IMR-90 (cell line): ENCODE measurements at regions not wholly inside any gene's neighbourhood (a gene's known extent, or its start where the extent isn't known, plus 50 kb on each side); places are given as distances from the start of the nearest gene placed in this dataset.

Experiments
- ATAC-seq: fragments of 200-7000 bp; cut with Tn5 transposase; 2 replicates; pipeline ENCODE4 v1.9.1; 2020; ENCODE audit warnings: low read depth, mild to moderate bottlenecking, moderate library complexity
- BruUV-seq: library from RNA; stranded (reverse); fragments of 400-500 nt; replicated peaks from 2 replicates; lab custom pipeline; 2021; lab: Mats Ljungman, UMichigan
- CTCF ChIA-PET: fragments of 300-600 bp; formaldehyde crosslinking; extraction: SDS; loops from one replicate; lab custom pipeline; 2021; ENCODE audit warnings: antibody characterized with exemption; lab: Yijun Ruan, JAX
- POLR2A ChIA-PET: fragments of 300-600 bp; sonication (Branson Sonifier 250); formaldehyde crosslinking; loops from one replicate; lab custom pipeline; 2022; ENCODE audit warnings: antibody characterized with exemption; ENCODE audit not compliant: unreplicated experiment; lab: Charles Lee
- DNase-seq: peaks from one replicate; pipeline ENCODE4 v3.0.0; 2013
- H2AFZ ChIP-seq: replicated peaks from 2 replicates; pipeline ENCODE3; 2013; ENCODE audit warnings: low read length, mild to moderate bottlenecking; ENCODE audit not compliant: poor library complexity
- H2AK5ac ChIP-seq: 2 replicates; pipeline ENCODE4 v1.6.1; 2013; ENCODE audit warnings: low read depth, low read length, inconsistent platforms
- H2AK9ac ChIP-seq: replicated peaks from 2 replicates; pipeline ENCODE3; 2013; ENCODE audit warnings: mild to moderate bottlenecking, low read depth, low read length, moderate library complexity; ENCODE audit not compliant: poor library complexity
- H2BK120ac ChIP-seq: 2 replicates; pipeline ENCODE4 v1.6.1; 2013; ENCODE audit warnings: low read depth, low read length, inconsistent platforms
- H2BK15ac ChIP-seq: 3 replicates; pipeline ENCODE4 v1.6.1; 2013; ENCODE audit warnings: low read depth, low read length, inconsistent platforms
- H2BK20ac ChIP-seq: 2 replicates; pipeline ENCODE4 v1.6.1; 2013; ENCODE audit warnings: low read depth, mild to moderate bottlenecking, inconsistent platforms, low read length, moderate library complexity
- H2BK5ac ChIP-seq: 2 replicates; pipeline ENCODE4 v1.6.1; 2013; ENCODE audit warnings: mild to moderate bottlenecking, low read depth, low read length, inconsistent platforms; ENCODE audit not compliant: poor library complexity, severe bottlenecking
- H3K14ac ChIP-seq: replicated peaks from 2 replicates; pipeline ENCODE4 v1.6.1; 2013; ENCODE audit warnings: low read depth, low read length, inconsistent platforms
- H3K18ac ChIP-seq: 2 replicates; pipeline ENCODE4 v1.6.1; 2013; ENCODE audit warnings: low read depth, low read length, control low read depth
- H3K23ac ChIP-seq: 2 replicates; pipeline ENCODE4 v1.6.1; 2013; ENCODE audit warnings: low read depth, low read length, inconsistent platforms
- H3K27ac ChIP-seq: 2 replicates; pipeline ENCODE4 v1.5.1; 2013; ENCODE audit warnings: mild to moderate bottlenecking, control low read depth, low read length; ENCODE audit not compliant: insufficient read depth
- H3K27me3 ChIP-seq: 2 replicates; pipeline ENCODE4 v1.6.1; 2013; ENCODE audit warnings: low read length; ENCODE audit not compliant: control insufficient read depth, insufficient read depth
- H3K36me3 ChIP-seq: 2 replicates; pipeline ENCODE4 v1.6.1; 2013; ENCODE audit warnings: low read length, mixed read lengths; ENCODE audit not compliant: control insufficient read depth, insufficient read depth
- H3K4ac ChIP-seq: 2 replicates; pipeline ENCODE4 v1.6.1; 2013; ENCODE audit warnings: low read depth, low read length, inconsistent platforms
- H3K4me1 ChIP-seq: 2 replicates; pipeline ENCODE4 v1.6.1; 2013; ENCODE audit warnings: low read length, mixed read lengths; ENCODE audit not compliant: control insufficient read depth, insufficient read depth
- H3K4me2 ChIP-seq: 2 replicates; pipeline ENCODE4 v1.6.1; 2013; ENCODE audit warnings: low read depth, mild to moderate bottlenecking, control low read depth, low read length, moderate library complexity
- H3K4me3 ChIP-seq: 2 replicates; pipeline ENCODE4 v1.5.1; 2013; ENCODE audit warnings: low read depth, mild to moderate bottlenecking, control low read depth, low read length, moderate library complexity; ENCODE audit not compliant: insufficient read depth
- H3K56ac ChIP-seq: 2 replicates; pipeline ENCODE4 v1.6.1; 2013; ENCODE audit warnings: low read length, inconsistent platforms; ENCODE audit not compliant: insufficient read depth; ENCODE audit errors: extremely low read depth
- H3K79me1 ChIP-seq, 2 experiments: 2 replicates each; pipeline ENCODE4 v1.6.1; 2013; ENCODE audit warnings: low read length in 2 of 2, inconsistent platforms in 1 of 2, low read depth in 1 of 2
- H3K9ac ChIP-seq: 2 replicates; pipeline ENCODE4 v1.6.1; 2013; ENCODE audit warnings: low read depth, low read length, control low read depth
- H3K9me1 ChIP-seq: 2 replicates; pipeline ENCODE4 v1.6.1; 2013; ENCODE audit warnings: low read length, inconsistent platforms; ENCODE audit not compliant: insufficient read depth
- H3K9me3 ChIP-seq: 2 replicates; pipeline ENCODE4 v1.6.1; 2013; ENCODE audit warnings: low read length; ENCODE audit not compliant: control insufficient read depth, insufficient read depth
- H4K20me1 ChIP-seq: 2 replicates; pipeline ENCODE4 v1.6.1; 2013; ENCODE audit warnings: low read length, inconsistent platforms; ENCODE audit not compliant: insufficient read depth
- H4K5ac ChIP-seq: 2 replicates; pipeline ENCODE4 v1.6.1; 2013; ENCODE audit warnings: mild to moderate bottlenecking, low read depth, low read length, control low read depth
- H4K8ac ChIP-seq, 2 experiments: 2 replicates each; pipeline ENCODE4 v1.6.1; 2013; ENCODE audit warnings: low read depth in 2 of 2, low read length in 2 of 2, control low read depth in 1 of 2, inconsistent platforms in 1 of 2
- H4K91ac ChIP-seq: 2 replicates; pipeline ENCODE4 v1.6.1; 2013; ENCODE audit warnings: low read depth, low read length, inconsistent platforms; ENCODE audit not compliant: insufficient read depth
- BHLHE40 ChIP-seq: fragments of 150-350 bp; IDR thresholded peaks from 2 replicates; pipeline ENCODE4 v1.6.1; 2016; ENCODE audit warnings: mild to moderate bottlenecking, low read depth, low read length
- CEBPB ChIP-seq: IDR thresholded peaks from 2 replicates; pipeline ENCODE4 v1.6.1; 2012; ENCODE audit warnings: low read depth, low read length, improper control_type of control experiment
- CHD1 ChIP-seq: IDR thresholded peaks from 2 replicates; pipeline ENCODE4 v1.6.1; 2012; ENCODE audit warnings: low read depth, low read length, improper control_type of control experiment
- CTCF ChIP-seq: conservative IDR thresholded peaks from 2 replicates; pipeline ENCODE4 v1.5.1; 2012; ENCODE audit warnings: mild to moderate bottlenecking, low read depth, low read length, improper control_type of control experiment
- ELK1 ChIP-seq: fragments of 150-350 bp; IDR thresholded peaks from 2 replicates; pipeline ENCODE4 v1.6.1; 2016; ENCODE audit warnings: low read depth, mild to moderate bottlenecking, low read length, moderate library complexity, borderline replicate concordance
- FOS ChIP-seq: fragments of 150-350 bp; IDR thresholded peaks from 2 replicates; pipeline ENCODE4 v1.6.1; 2016; ENCODE audit warnings: low read depth, low read length
- MAZ ChIP-seq: IDR thresholded peaks from 2 replicates; pipeline ENCODE4 v1.6.1; 2012; ENCODE audit warnings: low read depth, mild to moderate bottlenecking, low read length, improper control_type of control experiment, moderate library complexity, borderline replicate concordance
- MXI1 ChIP-seq: IDR thresholded peaks from 2 replicates; pipeline ENCODE4 v1.6.1; 2012; ENCODE audit warnings: low read depth, mild to moderate bottlenecking, low read length, moderate library complexity, borderline replicate concordance
- NFE2L2 ChIP-seq: fragments of 150-350 bp; IDR thresholded peaks from 2 replicates; pipeline ENCODE4 v1.6.1; 2016; ENCODE audit warnings: low read depth, mild to moderate bottlenecking, low read length
- POLR2A ChIP-seq: IDR thresholded peaks from 2 replicates; pipeline ENCODE4 v1.6.1; 2012; ENCODE audit warnings: mild to moderate bottlenecking, low read depth, low read length
- RAD21 ChIP-seq: IDR thresholded peaks from 2 replicates; pipeline ENCODE4 v1.6.1; 2012; ENCODE audit warnings: low read length, improper control_type of control experiment
- RCOR1 ChIP-seq: IDR thresholded peaks from 2 replicates; pipeline ENCODE4 v1.6.1; 2012; ENCODE audit warnings: mild to moderate bottlenecking, low read length, improper control_type of control experiment; ENCODE audit not compliant: insufficient replicate concordance
- RFX5 ChIP-seq: IDR thresholded peaks from 2 replicates; pipeline ENCODE4 v1.8.0; 2012; ENCODE audit warnings: low read depth, mild to moderate bottlenecking, low read length, moderate library complexity
- SMC3 ChIP-seq: fragments of 150-350 bp; IDR thresholded peaks from 2 replicates; pipeline ENCODE4 v1.6.1; 2016; ENCODE audit warnings: low read depth, mild to moderate bottlenecking, antibody characterized with exemption, low read length, moderate library complexity
- USF2 ChIP-seq: fragments of 150-350 bp; IDR thresholded peaks from 2 replicates; pipeline ENCODE4 v1.6.1; 2017; ENCODE audit warnings: mild to moderate bottlenecking, antibody characterized with exemption, low read length, low read depth
- WGBS, 2 experiments: methylation state at CpG; one replicate each; pipeline versions ENCODE4 v1.1.5 to v1.1.7; 2013; ENCODE audit warnings: missing lambda C conversion rate in 2 of 2; ENCODE audit not compliant: insufficient read length in 1 of 2; ENCODE audit errors: extremely low coverage in 2 of 2; 5-methylcytosine and 5-hydroxymethylcytosine counted together
- dilution Hi-C: fragments of 300-500 bp; cut with HindIII; formaldehyde crosslinking; loops from one replicate; pipeline ENCODE4 v1.14.3; 2018; ENCODE audit warnings: low sequenced_read_pairs; ENCODE audit not compliant: unreplicated experiment
- in situ Hi-C: fragments of 300-500 bp; cut with MboI; formaldehyde crosslinking; loops from 3 replicates; pipeline ENCODE4 v1.14.3; 2019; ENCODE audit warnings: low sequenced_read_pairs, inconsistent platforms, mixed read lengths
- intact Hi-C: fragments of 100-400 bp; cut with micrococcal nuclease; formaldehyde crosslinking; loops from 2 replicates; pipeline ENCODE4 v1.10.0; 2022

GRCh38 chr2:216936954-216937357 is 77.1 kb upstream of the TNP1 start:
- Histone ChIP-seq H3K36me3 (no peaks in the 10 kb centered on the region), H3K9me3 (no peaks in the 10 kb centered on the region), H3K9me1 (no peaks in the 10 kb centered on the region; the same call in 1 of the 2 replicates), H2BK120ac (no peak overlapping the region), H3K4me2 (no peak overlapping the region), H2AFZ (peak overlapping the region; percentile 68), H3K79me1 (no peaks in the 10 kb centered on the region), H3K56ac (no peak overlapping the region), H2BK20ac (no peak overlapping the region; the same call in 1 of the 2 replicates), H3K4me3 (no peak overlapping the region), H4K8ac (no peak overlapping the region), H3K27me3 (no peaks in the 10 kb centered on the region; the same call in none of the 2 replicates), H3K18ac (no peak overlapping the region; the same call in 1 of the 2 replicates), H3K4ac (no peak overlapping the region), H3K4me1 (peaks cover 3% of the 10 kb centered on the region; the same call in 1 of the 2 replicates), H3K23ac (no peak overlapping the region; the same call in 1 of the 2 replicates), H2BK5ac (no peak overlapping the region), H2AK9ac (no peak overlapping the region), H2BK15ac (no peak overlapping the region), H4K20me1 (no peaks in the 10 kb centered on the region), H3K14ac (no peak overlapping the region), H2AK5ac (no peak overlapping the region), H4K91ac (no peak overlapping the region), H3K9ac (no peak overlapping the region), H4K5ac (no peak overlapping the region), H3K27ac (no peak overlapping the region)
- DNase-seq (no peak), ATAC-seq (no peak)
- no peak for TF ChIP-seq CTCF
- TF ChIP-seq RAD21 = no peak
- no peak for TF ChIP-seq USF2
- TF ChIP-seq CEBPB = no peak
- no peak for TF ChIP-seq BHLHE40
- no peak for TF ChIP-seq ELK1
- TF ChIP-seq MAZ = no peak
- no peak for TF ChIP-seq SMC3
- TF ChIP-seq FOS = no peak
- no peak for TF ChIP-seq RCOR1
- TF ChIP-seq CHD1 = no peak
- TF ChIP-seq POLR2A = no peak
- no peak for TF ChIP-seq MXI1
- TF ChIP-seq NFE2L2 = no peak
- no peak for TF ChIP-seq RFX5
- POLR2A ChIA-PET = no interaction called here
- dilution Hi-C loops = no loop called here
- CTCF ChIA-PET = no interaction called here
- intact Hi-C loops = no loop called here
- in situ Hi-C loops = no loop called here
- WGBS, 2 experiments = 80% methylated on average over 1 of the region's 5 CpGs; no CpG with 5 or more reads in 1 of the 2 experiments
- no TSS peak for BruUV-seq
